GM13977 (cell line): ENCODE measurements at regions not wholly inside any gene's neighbourhood (a gene's known extent, or its start where the extent isn't known, plus 50 kb on each side); places are given as distances from the start of the nearest gene placed in this dataset.
A peak's percentile ranks its signal among the peaks of the same experiment; 100 is the strongest.

Experiments
- DNase-seq: peaks from one replicate; pipeline ENCODE4 v3.0.0; 2012; ENCODE audit warnings: low spot score
- CTCF ChIP-seq: IDR thresholded peaks from 2 replicates; pipeline ENCODE4 v1.5.1; 2012; ENCODE audit warnings: mild to moderate bottlenecking, control low read depth; ENCODE audit not compliant: insufficient read depth; ENCODE audit errors: extremely low read depth, missing control alignments
- in situ Hi-C: fragments of 300-500 bp; cut with MboI; formaldehyde crosslinking; loops from one replicate; pipeline ENCODE4 v1.12.0; 2022; ENCODE audit warnings: low sequenced_read_pairs, low pct_unique_long_range_greater_than_20kb, mixed read lengths, inconsistent platforms; ENCODE audit not compliant: unreplicated experiment

- DNase-seq = no peak
- TF ChIP-seq CTCF = no peak
- in situ Hi-C loops = no loop called here
Observed at GRCh38 chr7:94284104-94284503, 110.6 kb upstream of the COL1A2 start.

- in situ Hi-C loops = no loop called here
- DNase-seq = no peak
- TF ChIP-seq CTCF = no peak
Observed at GRCh38 chr7:94286111-94286510, 108.6 kb upstream of the COL1A2 start.

- in situ Hi-C loops = no loop called here
- no peak for DNase-seq
- no peak for TF ChIP-seq CTCF
Observed at GRCh38 chr7:94288096-94288495, 106.6 kb upstream of the COL1A2 start.

GRCh38 chr7:94289071-94289470 lies 105.6 kb upstream of the COL1A2 start:
- no peak for DNase-seq
- in situ Hi-C loops = no loop called here

GRCh38 chr7:94294471-94295131 lies 100.1 kb upstream of the COL1A2 start:
- in situ Hi-C loops = no loop called here
- DNase-seq = no peak
- no peak for TF ChIP-seq CTCF

More at GRCh38 chr7:94289071-94289470, 105.6 kb upstream of the COL1A2 start:
- TF ChIP-seq CTCF = peak; percentile 22

GRCh38 chr7:94295850-94296249 lies 98.8 kb upstream of the COL1A2 start:
- in situ Hi-C loops = no loop called here
- TF ChIP-seq CTCF = no peak
- no peak for DNase-seq
